Limb (tissue), 2 donors: ENCODE measurements at regions not wholly inside any gene's neighbourhood (a gene's known extent, or its start where the extent isn't known, plus 50 kb on each side); places are given as distances from the start of the nearest gene placed in this dataset.

Source experiments
- DNase-seq, 2 donors: peaks; one replicate each; pipeline ENCODE4 v3.0.0-alpha.2; 2016; ENCODE audit errors: extremely low spot score in 2 of 2

GRCh38 chr5:88544136-88544645 is 275.5 kb upstream of the TMEM161B start:
- DNase-seq: no peak

DNA sequence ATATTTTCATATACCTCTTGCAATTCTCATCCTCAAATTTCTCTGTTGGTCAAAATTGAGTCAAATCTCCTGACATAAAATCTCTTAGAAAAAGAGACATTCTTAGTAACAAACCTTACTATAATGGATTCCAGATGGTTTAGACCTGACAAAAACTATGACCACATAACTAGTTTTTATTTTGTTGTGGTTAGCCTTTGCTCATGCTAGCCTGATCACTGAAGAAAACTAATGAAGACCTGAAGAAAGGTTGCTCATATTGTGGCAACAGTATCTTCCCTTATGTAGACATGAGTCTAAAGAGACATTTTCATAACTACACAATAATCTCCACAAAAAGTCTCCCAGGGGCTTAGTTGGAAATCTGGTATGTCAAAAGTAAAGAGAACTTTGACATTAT is 274.1 kb upstream of the TMEM161B start:
- no peak for DNase-seq

GRCh38 chr5:88540471-88541115 is 271.9 kb upstream of the TMEM161B start:
- no peak for DNase-seq

DNA sequence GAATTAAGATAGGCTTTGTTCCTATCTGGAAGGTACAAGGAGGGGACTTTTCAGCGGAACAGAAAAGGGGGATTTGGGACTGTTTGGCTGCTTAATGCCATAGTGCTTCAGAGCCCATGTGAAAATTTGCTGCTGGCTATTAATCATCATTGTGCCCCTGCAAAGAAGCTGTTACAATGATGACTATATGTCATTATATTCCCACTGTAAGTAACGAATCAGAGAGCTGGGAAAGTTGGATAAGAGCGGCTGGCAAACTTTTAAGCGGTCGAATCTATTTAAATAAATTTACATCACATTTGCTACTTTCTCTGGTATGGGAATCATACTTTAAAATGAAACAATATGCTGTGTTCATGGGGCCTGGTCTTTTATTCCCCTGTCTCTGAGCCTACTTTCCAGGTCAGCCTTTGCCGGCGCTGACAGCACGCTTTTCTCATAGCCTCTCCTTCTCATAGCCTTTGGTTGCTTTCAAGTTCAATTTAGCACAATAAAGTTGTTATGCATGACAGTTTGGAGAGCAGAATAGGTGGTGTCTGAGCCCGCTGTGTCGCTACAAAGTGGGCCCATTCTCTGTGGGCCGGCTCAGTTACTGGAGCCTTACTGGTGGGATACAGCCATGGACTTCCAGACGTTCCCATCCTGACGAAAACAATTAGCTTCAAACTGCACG is 271.2 kb upstream of the TMEM161B start:
- DNase-seq: peak in 1 of 2 donors; percentile 34

- no peak for DNase-seq
Measured at GRCh38 chr5:88539026-88539425, 270.4 kb upstream of the TMEM161B start.

DNA sequence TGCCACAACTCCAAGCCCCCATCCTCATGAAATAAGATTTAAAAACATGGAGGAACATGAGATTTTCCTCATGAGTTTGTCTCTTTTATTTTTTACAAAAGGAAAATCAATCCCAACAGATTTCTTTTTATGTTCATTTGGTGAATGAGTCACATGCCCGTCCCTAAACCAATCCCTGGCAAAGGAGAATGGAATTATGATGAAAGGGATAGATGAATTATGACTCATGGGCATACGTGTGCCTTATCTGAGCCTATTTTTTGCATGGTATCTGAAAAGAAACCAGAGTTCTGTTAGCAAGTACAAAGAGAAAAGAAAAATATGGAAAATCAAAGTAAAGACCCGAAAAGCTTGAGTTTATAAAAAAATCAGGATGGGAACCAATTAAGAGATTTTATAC is 267.5 kb upstream of the TMEM161B start:
- DNase-seq: no peak

DNA sequence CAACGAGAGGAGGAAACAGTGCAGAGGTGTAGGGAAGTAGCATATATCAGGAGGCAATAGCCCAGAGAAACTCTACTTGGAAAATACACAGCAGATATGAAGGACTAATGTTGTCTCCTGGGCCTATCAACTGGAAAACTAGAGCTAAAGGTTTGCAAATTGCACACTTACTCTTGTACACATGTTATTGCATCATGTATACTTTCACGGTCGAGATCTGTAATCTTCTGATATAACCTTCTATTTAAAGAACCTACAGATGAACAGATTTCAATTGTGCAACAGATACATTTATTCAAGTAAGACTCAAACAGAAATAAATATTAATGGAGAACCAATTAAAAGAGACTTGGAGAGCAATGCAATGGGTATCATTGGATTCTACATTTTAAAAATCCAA is 256.3 kb upstream of the TMEM161B start:
- no peak for DNase-seq

GRCh38 chr5:88519066-88519465 is 250.4 kb upstream of the TMEM161B start:
- no peak for DNase-seq

GRCh38 chr5:88518131-88519016 is 249.7 kb upstream of the TMEM161B start:
- no peak for DNase-seq

DNA sequence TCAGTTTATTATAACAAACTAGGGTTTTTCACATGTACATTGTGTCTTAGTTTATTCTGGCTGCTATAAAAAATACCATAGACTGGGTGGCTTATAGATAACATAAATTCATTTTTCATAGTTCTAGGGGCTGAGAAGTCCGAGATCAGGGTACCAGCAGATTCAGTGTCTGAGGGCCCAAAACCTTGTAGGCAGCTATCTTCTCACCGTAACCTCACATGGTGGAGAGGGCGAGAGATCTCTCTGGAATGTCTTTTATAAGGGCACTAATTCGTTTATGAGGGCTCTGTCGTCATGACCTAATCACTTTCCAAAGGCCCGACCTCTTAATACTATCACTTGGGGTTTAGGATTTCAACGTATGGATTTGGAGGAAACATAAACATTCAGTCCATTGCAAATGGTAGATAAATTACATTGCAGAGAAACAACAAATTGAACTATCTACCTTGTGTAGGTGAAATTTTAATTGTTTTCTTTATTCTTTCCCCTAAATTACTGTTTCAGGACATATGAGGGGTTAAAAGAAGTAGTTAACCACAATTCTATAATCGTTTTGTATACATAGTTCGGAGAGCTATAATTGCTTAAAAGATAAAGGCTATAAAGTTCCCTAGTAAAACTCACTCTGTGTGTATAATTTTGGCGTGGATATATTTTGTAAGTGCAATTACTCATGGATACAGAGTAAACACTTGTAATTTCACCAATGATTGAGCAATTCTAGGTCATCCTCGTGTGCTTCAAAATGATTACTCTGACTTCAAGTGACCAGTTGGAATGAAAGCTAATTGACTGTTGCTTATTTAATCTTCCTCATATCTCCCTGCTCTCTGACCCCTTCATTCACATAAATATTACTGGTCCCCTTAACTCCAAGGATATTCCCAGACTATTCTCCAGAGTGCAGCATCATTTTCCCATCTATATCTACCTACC is 247.5 kb upstream of the TMEM161B start:
- DNase-seq: no peak

- no peak for DNase-seq
Measured at GRCh38 chr5:88515068-88515467, 246.4 kb upstream of the TMEM161B start.

GRCh38 chr5:88509403-88509802 is 240.8 kb upstream of the TMEM161B start:
- no peak for DNase-seq

- no peak for DNase-seq
Measured at GRCh38 chr5:88507261-88507660, 238.6 kb upstream of the TMEM161B start.

DNA sequence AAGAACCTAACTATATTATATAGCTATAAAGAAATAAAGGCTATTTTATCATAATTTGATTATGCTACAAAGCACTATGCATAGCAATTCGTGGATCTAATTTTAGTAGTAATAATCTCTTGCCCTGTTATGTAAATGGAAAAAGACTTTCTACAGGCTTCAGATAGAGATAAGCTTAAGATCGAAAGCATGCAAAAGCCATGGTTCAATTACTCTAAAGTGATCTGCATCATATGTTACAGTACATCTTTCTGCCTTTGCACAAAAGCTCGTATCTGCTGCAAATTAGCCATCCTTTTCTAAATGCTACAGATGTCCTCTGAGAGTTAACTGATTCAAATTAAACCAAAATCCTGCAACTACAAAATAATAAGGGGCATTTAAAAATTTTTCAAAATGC is 234.8 kb upstream of the TMEM161B start:
- DNase-seq: no peak

DNA sequence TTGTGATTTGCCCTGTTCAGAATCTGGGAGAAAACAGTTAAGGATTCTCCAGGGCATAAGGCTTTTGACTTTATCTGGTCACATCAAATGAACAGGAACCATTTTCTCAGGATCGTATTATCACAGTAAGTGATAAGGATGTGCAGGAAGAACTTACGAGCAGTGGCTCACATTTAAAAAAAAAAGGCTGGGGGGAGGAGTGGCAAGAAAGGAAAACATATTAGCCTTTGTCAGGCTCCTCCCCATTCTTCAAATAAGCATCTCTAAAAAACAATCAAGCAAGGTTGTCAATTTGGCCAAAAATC is 234.3 kb upstream of the TMEM161B start:
- no peak for DNase-seq

DNA sequence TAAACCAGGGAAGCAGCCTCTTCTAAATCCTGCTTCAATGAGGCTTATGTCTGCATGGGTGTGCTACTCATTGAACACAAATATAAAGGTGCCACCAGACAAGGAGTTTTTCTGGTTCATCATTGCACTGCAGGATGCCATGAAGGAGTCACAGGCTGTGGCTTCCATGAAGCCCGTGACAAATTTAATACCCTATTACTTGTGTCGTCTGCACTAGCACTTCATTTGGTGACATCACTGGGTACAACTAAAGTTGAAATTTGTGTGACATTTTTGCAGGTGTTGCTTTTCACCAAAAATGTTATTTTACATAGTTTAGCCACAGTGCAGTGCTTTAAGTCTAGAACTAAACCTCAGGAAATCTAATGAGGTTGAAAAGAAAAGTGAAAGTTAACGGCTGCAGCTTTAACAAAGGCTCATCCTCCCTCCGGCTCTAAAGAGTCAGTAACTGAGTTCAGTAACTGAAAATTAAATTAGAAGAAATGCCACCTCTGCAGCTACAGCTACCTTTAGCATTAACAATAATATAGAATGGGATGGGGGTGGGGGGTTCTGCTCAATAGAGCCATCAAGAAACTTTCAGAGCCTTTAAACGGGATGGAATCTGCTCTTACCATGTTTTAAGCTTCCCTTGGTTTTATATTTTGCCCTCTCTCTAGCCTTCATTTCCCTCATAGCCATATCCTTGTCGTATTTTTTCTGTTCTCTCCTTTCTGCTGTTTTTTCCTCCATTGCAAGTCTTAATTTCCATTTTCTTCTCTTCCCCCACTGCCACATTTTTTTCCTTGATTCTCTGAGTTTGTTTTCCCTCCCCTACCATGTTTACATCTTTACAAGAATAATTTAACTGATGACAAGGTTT is 233.8 kb upstream of the TMEM161B start:
- DNase-seq: no peak

DNA sequence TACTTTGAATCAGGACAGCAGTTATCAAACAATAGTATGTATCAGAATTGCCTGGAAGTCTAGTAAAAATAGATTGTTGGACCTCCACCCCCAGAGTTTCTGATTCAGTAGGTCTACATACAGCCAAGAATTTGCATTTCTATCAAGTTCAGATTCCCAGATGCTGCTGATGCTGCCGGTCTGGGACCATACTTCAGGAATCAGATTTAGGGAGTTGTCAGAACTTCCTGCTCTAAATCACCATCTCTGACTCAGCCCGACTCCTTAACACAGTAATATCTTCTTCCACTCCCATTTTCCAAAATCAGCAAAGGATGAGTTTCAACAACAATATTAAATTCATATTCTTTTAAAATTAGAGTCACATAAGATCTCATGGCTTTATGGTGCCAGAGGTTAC is 227.2 kb upstream of the TMEM161B start:
- DNase-seq: no peak

GRCh38 chr5:88490874-88491273 is 222.2 kb upstream of the TMEM161B start:
- no peak for DNase-seq

GRCh38 chr5:88489364-88489763 is 220.7 kb upstream of the TMEM161B start:
- DNase-seq: no peak

- DNase-seq: no peak
Measured at GRCh38 chr5:88488561-88488960, 219.9 kb upstream of the TMEM161B start.
